ENCODE measurements at regions not wholly inside any gene's neighbourhood (a gene's known extent, or its start where the extent isn't known, plus 50 kb on each side); places are given as distances from the start of the nearest gene placed in this dataset.

- Histone ChIP-seq H3K9me3 (no peaks in the 10 kb centered on the region), H3K27me3 (no peaks in the 10 kb centered on the region), H3K4me1 (peaks cover 0 to 12% (median 5%) of the 10 kb centered on the region in 4 donors), H3K4me3 (no peak overlapping the region), H3K27ac (no peak overlapping the region), H3K36me3 (no peaks in the 10 kb centered on the region)
- TF ChIP-seq CTCF (IDR thresholded peaks at IDR 0.05) (no peak), POLR2A (IDR thresholded peaks at IDR 0.05) (no peak)
- intact Hi-C loops (cut with DNase I) = no loop called here
- no peak for ATAC-seq
- no peak for DNase-seq
- WGBS (ENCODE audit: insufficient coverage, low coverage, low lambda C conversion rate, missing lambda C conversion rate) = 77% methylated on average over 6 of the region's 6 CpGs
Measured at GRCh38 chr6:156508923-156509322, 268.3 kb upstream of the ARID1B start.

- DNase-seq (no peak), ATAC-seq (no peak)
- H3K27me3 ChIP-seq = no peaks in the 10 kb centered on the region
- no peak overlapping the region for H3K4me3 ChIP-seq
- no peaks in the 10 kb centered on the region for H3K9me3 ChIP-seq
- intact Hi-C loops (cut with DNase I) = no loop called here
- peaks cover 0 to 12% (median 5%) of the 10 kb centered on the region in 4 donors for H3K4me1 ChIP-seq
- TF ChIP-seq POLR2A (IDR thresholded peaks at IDR 0.05) = no peak
- TF ChIP-seq CTCF (IDR thresholded peaks at IDR 0.05) = no peak
- no peaks in the 10 kb centered on the region for H3K36me3 ChIP-seq
- WGBS (ENCODE audit: insufficient coverage, low coverage, low lambda C conversion rate, missing lambda C conversion rate) = 82% methylated on average over 5 of the region's 5 CpGs
- no peak overlapping the region for H3K27ac ChIP-seq
Measured at GRCh38 chr6:156508126-156508525, 269.1 kb upstream of the ARID1B start.

GRCh38 chr6:156507656-156508055, 269.5 kb upstream of the ARID1B start:
- DNase-seq = no peak

GRCh38 chr6:156507106-156507505, 270.1 kb upstream of the ARID1B start:
- H3K4me3 ChIP-seq = no peak overlapping the region
- H3K36me3 ChIP-seq = no peaks in the 10 kb centered on the region
- no peak overlapping the region for H3K27ac ChIP-seq
- DNase-seq (no peak), ATAC-seq (no peak)
- intact Hi-C loops (cut with DNase I) = no loop called here
- peaks cover 0 to 12% (median 5%) of the 10 kb centered on the region in 4 donors for H3K4me1 ChIP-seq
- H3K9me3 ChIP-seq = no peaks in the 10 kb centered on the region
- TF ChIP-seq CTCF (IDR thresholded peaks at IDR 0.05) (no peak), POLR2A (IDR thresholded peaks at IDR 0.05) (no peak)
- WGBS (ENCODE audit: insufficient coverage, low coverage, low lambda C conversion rate, missing lambda C conversion rate) = 66% methylated on average over 6 of the region's 6 CpGs
- H3K27me3 ChIP-seq = no peaks in the 10 kb centered on the region

More at GRCh38 chr6:156507656-156508055, 269.5 kb upstream of the ARID1B start:
- Histone ChIP-seq H3K36me3 (no peaks in the 10 kb centered on the region), H3K4me1 (peaks cover 0 to 12% (median 5%) of the 10 kb centered on the region in 4 donors), H3K9me3 (no peaks in the 10 kb centered on the region), H3K27me3 (no peaks in the 10 kb centered on the region), H3K27ac (no peak overlapping the region), H3K4me3 (no peak overlapping the region)
- no peak for ATAC-seq
- TF ChIP-seq POLR2A (IDR thresholded peaks at IDR 0.05) = no peak
- no peak for TF ChIP-seq CTCF (IDR thresholded peaks at IDR 0.05)
- intact Hi-C loops (cut with DNase I) = no loop called here
- WGBS (ENCODE audit: insufficient coverage, low coverage, low lambda C conversion rate, missing lambda C conversion rate) = 74% methylated on average over 14 of the region's 15 CpGs

GRCh38 chr6:156502969-156503504, 274.1 kb upstream of the ARID1B start:
- H3K4me3 ChIP-seq = no peak overlapping the region
- WGBS (ENCODE audit: insufficient coverage, low coverage, low lambda C conversion rate, missing lambda C conversion rate) = no CpG with 5 or more reads among the region's 8 CpGs
- no peaks in the 10 kb centered on the region for H3K4me1 ChIP-seq
- H3K36me3 ChIP-seq = no peaks in the 10 kb centered on the region
- TF ChIP-seq POLR2A (IDR thresholded peaks at IDR 0.05) (no peak), CTCF (IDR thresholded peaks at IDR 0.05) (no peak)
- intact Hi-C loops (cut with DNase I) = no loop called here
- DNase-seq (no peak), ATAC-seq (no peak)
- no peaks in the 10 kb centered on the region for H3K27me3 ChIP-seq
- H3K27ac ChIP-seq = no peak overlapping the region
- no peaks in the 10 kb centered on the region for H3K9me3 ChIP-seq
